ENCODE measurements at regions not wholly inside any gene's neighbourhood (a gene's known extent, or its start where the extent isn't known, plus 50 kb on each side); places are given as distances from the start of the nearest gene placed in this dataset.

DNA sequence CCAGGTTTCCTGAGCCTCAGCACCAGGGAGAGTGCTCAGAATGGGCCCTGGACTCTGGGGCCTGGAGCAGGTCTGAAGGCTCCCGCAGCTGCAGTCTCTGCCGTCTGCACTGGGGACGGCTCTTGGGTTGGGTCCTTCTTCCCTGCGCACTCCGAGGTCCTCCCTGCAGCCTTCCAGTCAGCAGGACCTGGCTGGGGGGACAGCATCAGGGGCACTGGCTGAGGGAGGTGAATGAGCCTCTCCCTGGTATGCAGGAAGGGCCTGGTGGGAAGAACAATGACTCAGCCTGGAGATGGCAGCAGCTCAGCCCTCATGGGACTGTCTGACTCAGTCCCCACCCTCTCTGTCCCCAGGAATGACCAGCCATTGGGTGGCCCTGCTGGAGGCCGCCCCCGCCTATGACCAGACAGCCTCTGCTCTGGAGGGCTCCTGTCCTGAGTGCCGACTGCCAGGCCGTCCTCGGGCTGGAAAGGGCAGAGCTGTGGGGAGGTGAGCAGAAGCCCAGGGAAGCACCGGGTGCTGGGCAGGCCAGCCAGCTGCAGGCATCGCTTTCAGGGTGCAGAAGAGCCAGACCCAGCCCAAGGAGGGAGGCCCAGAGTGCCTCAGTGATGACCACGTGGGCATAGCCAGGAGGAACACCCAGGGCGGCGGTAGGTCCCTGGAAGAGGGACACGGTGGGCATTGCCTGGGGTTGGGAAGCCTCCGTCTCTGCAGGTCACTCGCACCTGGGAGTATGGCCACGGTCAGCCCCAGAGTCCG, 455.0 kb downstream of the BRD1 start:
- no peak for DNase-seq

DNA sequence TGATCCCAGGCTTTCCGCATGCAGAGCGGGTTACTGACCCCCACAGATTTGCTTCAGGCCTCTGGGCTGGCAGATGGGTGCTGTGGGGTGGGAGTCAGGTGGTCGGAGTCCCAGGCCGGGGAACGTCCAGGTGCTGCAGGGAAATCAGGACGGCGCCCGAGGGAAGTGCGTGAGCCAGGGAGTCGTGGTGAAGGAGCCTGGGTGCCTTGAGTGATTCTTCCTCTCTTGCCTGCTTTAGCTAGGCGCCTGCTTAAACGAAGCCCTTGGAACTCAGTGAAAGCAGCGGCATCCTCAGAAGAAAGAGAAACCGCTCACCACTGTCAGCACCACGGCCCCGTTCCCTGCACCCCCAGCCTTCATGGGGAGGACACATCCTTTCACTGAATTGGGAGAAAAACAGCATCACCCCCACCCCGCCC, 455.6 kb downstream of the BRD1 start:
- no peak for DNase-seq

DNA sequence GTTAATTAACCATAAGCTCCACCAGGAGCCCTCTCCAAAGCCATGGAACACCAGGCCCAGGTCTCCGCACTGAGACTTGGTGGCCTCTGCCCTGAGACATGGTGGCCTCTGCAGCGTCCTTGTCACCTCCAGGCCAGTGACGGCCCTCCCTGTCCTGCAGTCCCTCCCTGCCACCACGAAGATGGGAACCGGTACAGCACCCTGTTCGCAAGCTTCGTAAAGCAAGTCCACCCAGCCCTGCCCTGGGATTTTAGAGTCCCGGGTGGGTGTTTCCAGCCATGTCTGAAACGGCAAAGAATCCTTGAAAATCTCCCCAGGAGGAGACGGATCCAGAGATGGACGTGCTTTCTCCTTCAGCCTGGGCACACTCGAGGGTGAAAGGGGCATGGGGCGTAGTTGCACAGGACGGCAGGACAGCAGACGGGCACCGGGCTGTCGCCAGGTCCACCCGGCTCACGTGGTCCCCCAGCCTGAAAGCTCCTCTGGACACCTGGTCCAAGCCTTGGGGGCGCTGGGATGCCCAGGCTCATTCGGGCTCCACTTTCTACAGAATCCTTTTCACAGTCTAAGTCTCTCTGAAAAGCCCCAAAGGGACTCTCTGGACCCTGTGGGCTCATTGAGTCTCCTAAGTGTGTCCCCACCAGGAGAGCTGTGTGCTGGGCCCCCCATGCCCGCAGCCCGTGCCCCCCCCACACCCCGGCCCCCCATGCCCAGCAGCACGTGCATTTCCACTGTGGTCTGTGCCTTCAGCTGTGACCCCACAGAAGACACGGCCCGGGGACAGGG, 456.2 kb downstream of the BRD1 start:
- no peak for DNase-seq

DNA sequence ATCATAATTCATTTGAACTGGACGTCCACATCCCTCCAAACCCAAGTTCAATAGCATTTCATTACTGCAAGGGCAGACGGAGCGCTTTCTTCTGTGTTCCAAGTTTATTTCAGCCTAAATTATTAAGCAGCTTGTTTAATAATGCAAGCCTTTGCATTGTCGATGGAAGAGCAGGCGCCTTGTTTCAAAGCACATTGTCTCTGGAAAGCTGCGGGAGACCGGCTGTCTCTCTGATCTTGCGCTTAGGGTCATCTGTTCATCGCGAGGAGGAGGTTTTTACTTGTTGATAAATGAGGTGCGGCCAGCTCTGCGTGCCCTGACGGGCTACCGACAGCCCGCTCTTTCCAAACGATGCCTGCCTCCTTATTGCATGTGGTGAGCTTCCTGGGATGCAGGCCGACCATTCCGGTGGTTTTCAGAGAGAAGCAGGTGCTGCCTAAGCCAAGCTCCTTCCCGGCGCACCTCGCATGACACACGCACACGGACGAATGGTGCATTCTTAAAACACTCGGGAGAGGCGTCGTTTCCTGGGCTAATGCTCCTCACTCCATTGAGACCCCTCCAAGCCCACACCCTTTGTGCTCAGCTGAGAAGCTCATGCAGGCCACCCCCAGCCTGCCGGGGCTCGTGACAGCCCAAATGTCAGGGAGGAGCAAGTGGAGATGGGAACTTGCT, 456.9 kb downstream of the BRD1 start:
- no peak for DNase-seq

DNA sequence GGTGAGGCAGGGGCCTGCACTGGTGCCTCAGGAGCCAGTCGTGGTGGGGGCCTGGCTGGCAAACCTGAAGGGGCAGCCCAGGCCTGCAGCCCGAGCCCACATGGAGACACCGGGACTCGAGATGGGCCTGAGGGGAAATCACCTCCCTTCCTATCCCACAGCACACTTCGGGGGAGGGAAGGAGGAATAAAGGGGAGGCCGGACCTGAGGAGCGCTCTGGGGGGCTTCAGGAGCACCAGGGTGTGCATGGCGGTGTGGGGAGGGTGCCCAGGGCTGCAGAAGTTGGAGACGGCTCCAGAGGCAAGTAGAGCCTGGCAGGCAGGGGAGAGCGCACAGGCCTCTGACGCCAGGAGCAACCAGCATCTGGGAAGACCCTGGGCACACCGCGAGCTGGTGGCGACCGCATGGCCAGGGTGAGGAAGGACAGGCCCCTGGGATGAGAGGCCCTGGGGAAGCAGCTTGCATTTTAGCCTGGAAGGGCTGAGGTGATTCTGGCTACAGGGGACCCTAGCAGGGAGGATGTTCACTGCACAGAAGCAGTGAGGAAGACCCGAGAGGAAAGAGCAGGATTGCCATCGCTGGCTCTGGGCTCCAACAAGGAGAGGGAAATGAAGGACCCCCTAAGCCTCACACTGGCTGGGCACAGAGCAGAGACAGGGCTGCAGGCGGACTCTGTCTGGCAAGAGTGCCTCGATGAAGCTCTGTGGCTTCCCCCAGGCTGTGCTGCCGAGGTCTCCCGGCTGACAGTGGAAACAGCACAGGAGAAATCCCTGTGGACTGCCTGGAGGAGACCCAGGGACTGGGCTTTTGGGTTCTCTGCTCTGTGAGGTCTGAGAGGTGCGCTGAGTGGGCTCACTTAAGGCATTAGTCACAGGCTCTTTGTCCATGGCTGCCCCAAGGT, 457.7 kb downstream of the BRD1 start:
- no peak for DNase-seq

DNA sequence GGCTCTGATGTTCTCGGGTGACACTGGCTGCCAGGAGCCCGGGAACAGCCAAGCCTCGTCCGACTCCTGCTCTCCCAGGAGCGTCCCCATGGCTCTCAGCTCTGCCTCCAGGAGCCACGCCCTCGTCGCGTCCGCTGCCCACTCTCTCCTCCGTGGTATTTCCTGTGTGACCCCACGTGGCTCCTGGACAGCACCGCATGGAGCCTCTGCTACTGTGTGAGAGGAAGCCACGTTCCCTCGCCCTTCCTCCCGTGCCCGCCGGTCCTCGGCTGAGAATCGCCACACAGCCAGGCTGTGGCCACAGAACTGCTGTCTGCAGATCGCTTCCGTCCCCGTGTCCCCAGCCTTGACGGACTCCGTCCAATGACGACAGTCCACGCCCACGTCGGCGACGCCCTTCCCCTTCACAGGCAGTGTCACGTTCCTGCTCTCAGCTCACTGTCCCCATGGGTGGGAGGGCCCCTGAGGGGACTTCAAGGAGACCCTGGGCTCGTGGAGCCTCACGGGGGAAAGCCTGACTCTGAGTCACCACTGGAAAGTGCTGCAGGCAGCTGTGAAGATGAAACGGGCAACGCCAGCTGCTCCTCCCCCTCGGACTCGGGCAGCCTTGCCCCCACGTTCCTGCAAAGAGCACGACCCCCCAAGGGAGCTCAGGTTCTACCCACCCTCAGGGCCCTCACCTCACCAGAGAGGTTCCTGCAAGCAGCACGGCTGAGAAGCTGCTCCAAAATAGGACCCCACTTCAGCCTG, 458.5 kb downstream of the BRD1 start:
- no peak for DNase-seq

DNA sequence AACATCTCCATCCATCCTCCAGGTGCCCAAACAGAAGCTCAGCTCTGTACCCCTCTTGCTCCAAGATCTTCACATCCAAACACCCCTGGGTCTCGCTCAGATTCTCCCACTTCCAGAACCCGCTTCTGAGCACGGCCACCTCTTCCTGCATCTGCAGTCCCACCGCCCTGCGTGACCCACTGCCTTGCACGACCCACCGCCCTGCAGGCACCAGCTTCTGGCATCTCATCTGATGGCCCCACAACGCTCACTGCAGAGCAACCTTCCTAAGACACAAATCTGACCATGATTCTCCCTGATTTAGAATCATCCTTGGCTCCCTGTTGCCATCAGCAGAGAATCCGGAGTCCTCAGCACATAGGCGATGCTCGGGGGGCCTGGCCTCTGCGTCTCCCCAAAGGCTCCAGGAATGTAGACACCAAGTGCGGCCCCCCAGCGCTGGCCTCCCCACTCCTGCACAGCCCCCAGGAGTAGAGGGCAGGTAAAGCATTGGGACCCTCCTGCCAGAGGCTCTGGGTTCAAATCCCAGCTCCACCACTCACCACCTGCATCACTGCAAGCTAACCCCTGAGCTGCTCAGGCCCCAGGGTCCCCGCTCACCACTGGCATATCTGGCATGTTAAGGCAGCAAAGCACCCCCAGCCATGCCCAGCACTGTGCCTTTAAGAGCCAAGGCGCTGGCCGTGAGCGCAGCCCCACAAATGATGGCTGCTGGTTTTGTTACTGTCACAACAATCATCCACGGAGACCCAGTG, 459.3 kb downstream of the BRD1 start:
- DNase-seq: no peak

DNA sequence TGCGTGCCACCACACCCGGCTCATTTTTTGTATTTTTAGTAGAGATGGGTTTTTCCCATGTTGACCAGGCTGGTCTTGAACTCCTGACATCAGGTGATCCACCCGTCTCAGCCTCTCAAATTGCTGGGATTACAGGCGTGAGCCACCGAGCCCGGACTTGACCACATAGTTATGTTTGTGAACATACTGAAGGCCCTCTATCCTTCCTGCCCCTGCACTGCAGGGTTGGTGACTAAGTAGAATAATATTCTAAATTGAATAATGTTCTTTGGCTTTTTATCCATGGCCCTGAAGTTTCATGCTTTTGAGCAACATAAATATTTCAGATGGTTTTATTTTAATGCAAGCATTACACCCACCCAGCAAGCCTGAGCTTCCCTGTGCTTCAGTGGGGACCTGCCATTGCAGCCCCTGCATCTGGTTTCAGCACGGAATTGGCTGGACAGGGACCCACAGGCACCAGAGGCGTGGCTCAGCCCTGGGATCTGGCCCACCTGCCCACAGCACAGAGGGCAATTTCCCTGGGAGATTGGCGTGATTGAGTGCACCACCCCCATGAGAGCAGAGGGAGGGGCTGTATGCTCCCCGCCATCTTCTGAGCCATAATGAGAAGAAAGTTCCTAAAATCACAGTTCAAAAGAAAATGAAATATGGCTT, 460.5 kb downstream of the BRD1 start:
- DNase-seq: no peak

DNA sequence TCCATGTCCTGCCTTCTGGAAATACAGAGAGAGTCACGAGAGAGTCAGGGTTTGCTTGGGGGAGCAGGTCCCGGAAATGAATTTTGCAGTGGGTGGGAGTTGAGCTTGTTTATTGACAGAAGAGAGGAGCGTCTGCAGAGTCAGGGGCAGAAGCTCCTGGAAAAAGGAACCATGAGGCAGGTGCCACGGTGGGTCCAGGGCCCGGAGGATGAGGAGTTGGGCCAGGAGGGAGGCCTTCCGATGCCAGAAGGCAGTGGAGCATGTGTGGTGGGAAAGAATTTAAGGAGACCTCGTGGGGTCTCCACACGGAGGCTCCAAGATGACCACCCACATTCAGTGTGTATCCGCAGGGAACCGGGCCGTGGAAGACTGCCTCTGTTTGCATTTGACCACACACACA, 461.2 kb downstream of the BRD1 start:
- no peak for DNase-seq

DNA sequence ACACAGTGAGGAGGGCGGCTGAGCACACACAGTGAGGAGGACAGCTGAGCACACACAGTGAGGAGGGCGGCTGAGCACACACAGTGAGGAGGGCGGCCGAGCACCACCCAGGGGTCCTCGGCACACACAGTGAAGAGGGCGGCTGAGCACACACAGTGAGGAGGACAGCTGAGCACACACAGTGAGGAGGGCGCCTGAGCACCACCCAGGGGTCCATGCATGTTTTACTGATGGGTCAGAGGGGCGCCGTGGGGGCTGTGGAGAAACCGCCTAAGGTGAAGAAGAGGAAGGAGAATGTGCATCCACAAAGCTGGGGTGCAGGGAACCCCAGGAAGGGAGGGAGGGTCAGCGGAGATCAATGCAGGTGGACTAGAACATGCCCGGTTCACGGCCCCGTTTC, 461.8 kb downstream of the BRD1 start:
- no peak for DNase-seq

DNA sequence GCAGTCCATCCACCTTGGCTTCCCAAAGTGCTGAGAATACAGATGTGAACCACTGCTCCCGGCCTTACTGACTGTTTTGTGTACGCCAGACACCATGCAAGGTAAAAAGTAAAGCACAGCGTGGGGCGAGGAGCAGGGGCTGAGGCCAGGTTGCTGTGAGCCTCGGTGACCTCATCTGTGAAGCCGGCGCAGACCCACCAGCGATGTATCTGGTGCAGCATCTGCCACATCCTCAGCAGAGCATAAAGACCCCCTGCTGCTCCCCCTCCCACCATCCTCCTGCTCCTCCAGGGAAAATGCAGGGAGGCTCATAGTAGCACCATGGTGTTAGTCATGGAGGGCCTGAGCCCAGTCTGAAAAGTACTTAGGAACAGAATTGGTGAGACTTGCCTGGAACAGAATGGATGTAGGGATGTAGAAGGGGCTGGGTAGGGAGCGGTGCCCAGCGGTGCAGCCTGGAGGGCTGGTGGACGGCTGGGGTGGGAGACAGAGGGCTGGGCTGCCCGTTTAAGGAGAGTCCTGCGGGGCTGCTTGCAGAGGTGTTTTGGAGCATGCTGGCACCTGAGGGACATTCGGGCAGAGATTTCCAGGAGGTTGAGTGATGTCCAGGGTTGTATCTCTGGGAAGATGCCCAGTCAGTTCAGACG, 462.4 kb downstream of the BRD1 start:
- DNase-seq: no peak

DNA sequence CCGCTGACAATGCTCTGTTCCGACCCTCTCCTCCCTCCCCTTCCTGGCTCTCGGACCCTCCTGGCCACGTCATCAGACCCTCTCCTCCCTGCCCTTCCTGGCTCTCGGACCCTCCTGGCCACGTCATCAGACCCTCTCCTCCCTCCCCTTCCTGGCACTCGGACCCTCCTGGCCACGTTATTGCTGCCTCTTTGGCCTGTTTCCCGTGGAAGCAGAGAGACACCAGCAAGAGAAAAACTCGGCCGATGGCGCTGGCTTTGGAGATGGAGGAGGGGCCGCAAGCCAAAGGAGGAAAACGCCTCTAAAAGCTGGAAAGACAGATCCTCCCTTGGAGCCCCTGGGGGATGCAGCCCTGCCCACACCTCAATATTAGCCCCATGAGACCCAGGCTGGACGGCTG, 463.3 kb downstream of the BRD1 start:
- DNase-seq: no peak

DNA sequence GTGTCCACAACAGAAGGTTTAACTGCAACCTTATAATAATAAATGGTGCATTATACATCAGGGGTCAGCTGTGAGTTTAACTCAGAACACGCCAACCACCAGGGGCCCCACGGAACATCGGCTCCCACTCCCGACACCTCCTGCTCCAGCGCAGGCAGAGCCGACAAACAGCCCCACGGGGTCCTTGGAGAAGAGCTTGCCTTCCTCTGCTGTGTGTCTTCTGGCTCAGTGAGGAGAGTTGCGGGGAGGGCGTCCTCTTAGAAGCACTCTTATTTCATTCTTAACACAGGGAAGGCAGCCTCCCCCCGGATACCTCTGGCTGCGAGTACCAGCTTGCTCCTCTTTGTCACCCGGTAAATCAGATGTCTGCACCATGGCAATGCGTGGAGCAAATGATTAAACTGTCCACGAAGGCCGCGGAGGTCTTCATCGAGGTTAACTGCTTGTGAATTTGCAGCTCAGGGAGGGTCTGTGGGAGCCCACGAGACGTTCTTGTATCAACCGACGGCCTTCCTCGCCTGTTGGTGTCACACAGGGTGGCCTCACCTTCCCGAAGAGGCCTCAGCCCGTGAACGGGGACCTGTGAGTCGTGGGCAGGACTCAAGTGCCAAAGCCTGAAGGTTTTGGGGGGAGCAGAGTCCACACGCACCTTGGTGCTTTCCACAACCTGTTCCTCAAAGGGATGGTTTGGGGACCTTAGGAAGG, 464.0 kb downstream of the BRD1 start:
- DNase-seq: no peak

DNA sequence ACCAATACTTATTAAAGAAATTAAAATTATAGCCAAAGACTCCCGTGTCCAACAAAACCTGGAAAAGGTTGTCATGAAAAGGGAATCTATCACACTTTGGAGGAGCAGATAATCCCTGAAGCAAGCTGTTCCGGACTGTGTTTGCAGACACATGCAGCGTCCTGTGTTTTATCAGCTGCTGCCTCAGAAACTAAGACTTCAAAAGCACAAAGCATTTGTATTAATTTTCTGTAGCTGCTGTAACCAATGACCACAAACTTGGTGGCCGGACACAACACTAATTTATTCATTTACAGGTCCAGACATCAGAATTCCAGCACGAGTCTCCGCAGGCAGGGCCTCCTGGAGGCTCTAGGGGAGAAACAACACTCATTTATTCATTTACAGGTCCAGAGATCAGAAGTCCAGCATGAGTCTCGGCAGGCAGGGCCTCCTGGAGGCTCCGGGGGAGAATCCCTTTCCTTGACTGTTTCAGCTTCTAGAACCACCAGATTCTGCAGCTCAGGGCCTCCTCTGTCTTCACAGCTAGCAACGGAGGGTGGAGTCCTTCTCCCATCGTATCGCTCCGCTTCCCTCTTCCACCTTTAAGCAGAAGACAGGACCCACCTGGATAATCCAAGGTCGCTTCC, 465.3 kb downstream of the BRD1 start:
- DNase-seq: no peak

DNA sequence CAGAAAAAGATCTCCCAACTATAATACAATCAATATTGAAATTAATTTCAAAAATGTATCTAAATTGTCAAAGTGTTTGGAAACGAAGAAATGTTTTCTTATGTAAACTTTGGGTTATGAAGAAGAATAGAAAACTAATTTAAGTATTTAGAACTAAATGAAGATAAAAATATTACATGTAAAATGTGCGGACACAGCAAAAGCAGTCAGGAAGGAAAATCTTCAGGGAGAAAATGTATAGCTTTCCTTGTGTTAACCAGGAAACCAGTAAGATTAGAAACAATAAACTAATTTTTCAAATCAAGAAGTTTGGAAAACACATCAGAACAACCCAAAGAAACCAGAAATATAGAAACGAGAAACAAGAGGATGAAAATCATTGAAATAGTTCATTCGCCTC, 466.5 kb downstream of the BRD1 start:
- DNase-seq: no peak

DNA sequence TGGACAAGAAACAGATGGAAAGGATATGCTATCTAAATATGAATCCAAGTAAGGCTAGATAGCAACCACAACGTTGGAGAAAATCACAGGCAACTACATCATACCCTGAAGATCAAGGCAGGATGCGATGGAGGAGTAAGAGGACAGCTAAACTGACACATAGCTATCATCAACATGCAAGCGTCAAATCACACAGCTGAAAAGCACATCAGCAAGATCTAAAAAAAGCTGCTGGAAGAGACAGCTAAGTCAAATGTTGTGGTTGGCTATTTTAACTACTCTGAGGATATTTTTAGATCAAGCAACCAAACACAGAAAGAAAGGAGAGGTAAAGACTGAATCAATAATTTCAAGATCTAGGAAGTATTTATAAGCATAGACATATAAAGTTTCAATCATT, 466.9 kb downstream of the BRD1 start:
- no peak for DNase-seq

DNA sequence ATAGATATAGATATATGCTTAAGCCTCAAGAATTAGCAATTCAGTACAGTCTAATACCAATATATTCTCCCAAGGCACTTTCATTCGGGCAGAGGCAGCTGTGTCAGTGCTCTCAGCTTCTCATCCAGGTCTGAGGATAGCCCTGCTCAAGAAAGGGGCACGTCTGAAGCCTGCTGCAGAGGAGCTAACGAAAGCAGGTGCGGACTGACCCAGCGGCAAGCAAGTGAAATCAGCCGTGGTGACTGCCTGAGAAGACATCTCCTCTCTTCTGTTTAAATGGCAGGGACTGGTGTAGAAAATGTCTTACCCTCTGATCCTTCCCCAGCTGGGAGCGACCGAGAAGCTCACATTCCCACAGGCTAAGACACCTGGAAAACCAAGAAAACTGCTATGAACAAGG, 468.6 kb downstream of the BRD1 start:
- no peak for DNase-seq

DNA sequence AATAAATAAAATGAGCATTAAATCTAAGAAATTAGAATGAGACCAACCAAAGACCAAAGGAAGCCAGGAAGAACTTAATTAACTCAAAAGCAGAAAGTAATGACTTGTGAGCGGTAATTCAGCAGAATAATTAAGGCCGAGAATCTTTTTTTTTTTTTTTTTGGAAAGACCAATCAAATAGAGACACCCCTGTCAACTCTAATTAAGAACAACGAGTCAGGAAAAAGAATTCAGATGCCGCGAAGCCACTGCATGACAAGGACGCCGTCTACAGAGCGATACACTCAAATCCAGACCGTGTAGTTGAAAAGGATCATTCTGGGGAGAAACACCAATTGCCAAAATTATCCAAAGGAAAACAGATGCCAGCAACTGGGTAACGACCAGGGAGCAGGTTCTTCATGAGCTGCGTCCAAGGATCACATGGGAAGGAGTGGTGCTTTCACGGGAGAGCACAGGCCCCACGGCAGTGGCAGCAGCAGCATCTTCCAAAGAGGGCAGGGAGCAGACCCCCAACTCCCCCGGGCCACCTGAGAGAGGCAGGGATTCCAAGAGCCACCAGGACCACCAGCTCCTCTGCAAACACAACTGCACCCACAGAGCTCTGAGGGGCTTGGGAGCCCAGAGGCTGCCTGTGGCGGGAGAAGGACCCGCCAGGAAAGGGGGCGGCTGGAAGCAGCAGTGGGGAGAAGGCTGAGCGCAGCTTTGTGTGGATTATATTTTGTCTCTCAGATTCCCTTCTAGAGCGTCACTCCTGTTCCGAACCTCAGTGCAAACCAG, 469.8 kb downstream of the BRD1 start:
- no peak for DNase-seq
